Activated CD8-positive, alpha-beta memory T cell treated with anti-CD3 and anti-CD28 coated beads, Interleukin-2, amount 10 ng/mL, durations not matched to agents 7 days and 5 days (primary cell): ENCODE measurements at regions not wholly inside any gene's neighbourhood (a gene's known extent, or its start where the extent isn't known, plus 50 kb on each side); places are given as distances from the start of the nearest gene placed in this dataset.

ENCODE experiments used
- ATAC-seq: fragments of 150-1000 bp; cut with Tn5 transposase; one replicate; pipeline ENCODE4 v1.10.0; 2021; ENCODE audit warnings: moderate library complexity
- CTCF ChIA-PET: fragments of 350-600 bp; sonication (Branson Sonifier 250); formaldehyde crosslinking; loops from one replicate; lab custom pipeline; 2021; ENCODE audit warnings: antibody characterized with exemption; lab: Charles Lee
- DNase-seq: peaks from one replicate; pipeline ENCODE4 v3.0.0-alpha.2; 2020
- H3K27ac Mint-ChIP-seq: one replicate; pipeline ENCODE4 v1.8.0; 2021; ENCODE audit warnings: mild to moderate bottlenecking, mixed read lengths
- H3K27me3 Mint-ChIP-seq: one replicate; pipeline ENCODE4 v1.8.0; 2021; ENCODE audit warnings: mixed read lengths
- H3K36me3 Mint-ChIP-seq: one replicate; pipeline ENCODE4 v1.8.0; 2021; ENCODE audit warnings: mild to moderate bottlenecking, mixed read lengths
- H3K4me1 Mint-ChIP-seq: one replicate; pipeline ENCODE4 v1.8.0; 2021; ENCODE audit warnings: mixed read lengths
- H3K4me3 Mint-ChIP-seq: one replicate; pipeline ENCODE4 v1.8.0; 2021; ENCODE audit warnings: mild to moderate bottlenecking, moderate library complexity, mixed read lengths
- H3K9me3 Mint-ChIP-seq: one replicate; pipeline ENCODE4 v1.8.0; 2022; ENCODE audit warnings: low read depth, mixed read lengths

DNA sequence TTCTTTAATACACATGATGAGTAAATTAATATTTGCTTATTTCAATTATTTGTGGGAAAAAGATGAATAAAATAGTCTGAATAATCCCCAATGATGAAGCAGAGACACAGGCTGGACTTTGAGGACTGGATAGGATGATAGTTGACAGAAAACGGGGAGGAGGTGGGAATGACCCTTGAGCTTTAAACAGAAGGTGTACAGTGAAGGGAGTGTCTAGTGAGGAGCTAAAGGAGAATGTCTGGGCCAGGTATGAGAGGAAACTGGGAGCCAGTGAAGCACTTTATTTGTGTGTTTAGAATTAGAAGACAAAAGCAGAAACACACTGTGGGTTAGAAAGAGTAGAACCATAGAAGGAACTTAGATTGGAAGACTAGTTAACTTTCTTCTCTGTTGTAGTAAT is 230.4 kb upstream of the CA10 start:
- no peak for DNase-seq
- Mint-ChIP-seq H3K4me3 (no peak overlapping the region), H3K9me3 (peaks cover 5% of the 10 kb centered on the region), H3K4me1 (no peaks in the 10 kb centered on the region), H3K27ac (no peak overlapping the region), H3K27me3 (no peaks in the 10 kb centered on the region), H3K36me3 (no peaks in the 10 kb centered on the region)
- ATAC-seq, result no peak
- CTCF ChIA-PET, result no interaction called here

GRCh38 chr17:52384695-52385094 is 226.2 kb upstream of the CA10 start:
- no peaks in the 10 kb centered on the region for H3K36me3 Mint-ChIP-seq
- no peaks in the 10 kb centered on the region for H3K27me3 Mint-ChIP-seq
- H3K9me3 Mint-ChIP-seq, result peaks cover 5% of the 10 kb centered on the region
- H3K4me1 Mint-ChIP-seq, result no peaks in the 10 kb centered on the region
- DNase-seq (no peak), ATAC-seq (no peak)
- H3K27ac Mint-ChIP-seq, result no peak overlapping the region
- no peak overlapping the region for H3K4me3 Mint-ChIP-seq
- CTCF ChIA-PET, result no interaction called here

- CTCF ChIA-PET, result no interaction called here
- Mint-ChIP-seq H3K9me3 (peaks cover 2% of the 10 kb centered on the region), H3K36me3 (no peaks in the 10 kb centered on the region), H3K4me3 (no peak overlapping the region), H3K4me1 (no peaks in the 10 kb centered on the region), H3K27me3 (no peaks in the 10 kb centered on the region), H3K27ac (no peak overlapping the region)
- ATAC-seq (no peak), DNase-seq (no peak)
Measured at GRCh38 chr17:52383493-52384100, 225.1 kb upstream of the CA10 start.

GRCh38 chr17:52378860-52379259 is 220.3 kb upstream of the CA10 start:
- no peak for ATAC-seq
- no peaks in the 10 kb centered on the region for H3K9me3 Mint-ChIP-seq
- H3K36me3 Mint-ChIP-seq, result no peaks in the 10 kb centered on the region
- no peak overlapping the region for H3K4me3 Mint-ChIP-seq
- no peaks in the 10 kb centered on the region for H3K27me3 Mint-ChIP-seq
- CTCF ChIA-PET, result no interaction called here
- no peaks in the 10 kb centered on the region for H3K4me1 Mint-ChIP-seq
- no peak overlapping the region for H3K27ac Mint-ChIP-seq
- no peak for DNase-seq

DNA sequence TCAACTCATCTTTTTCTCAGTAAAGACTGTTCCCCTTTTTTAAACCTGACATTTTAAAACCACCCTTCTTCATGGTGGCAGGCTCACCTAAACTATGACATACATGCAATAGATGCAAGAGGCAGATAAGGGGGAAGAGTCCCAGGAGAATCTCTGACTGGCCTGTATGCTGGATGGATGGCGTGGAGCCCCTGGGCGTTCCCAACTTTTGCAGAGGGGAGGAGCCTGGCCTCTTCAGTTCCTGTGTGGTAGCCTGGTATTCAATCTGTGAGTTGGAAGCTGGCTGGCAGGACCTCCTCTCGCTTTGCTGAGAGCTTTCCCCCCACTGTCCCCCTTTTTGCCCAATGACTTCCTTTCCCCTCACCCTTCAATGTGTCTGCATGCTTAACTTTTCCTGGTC is 217.6 kb upstream of the CA10 start:
- no peak for DNase-seq
- CTCF ChIA-PET, result no interaction called here
- no peaks in the 10 kb centered on the region for H3K27me3 Mint-ChIP-seq
- H3K27ac Mint-ChIP-seq, result no peak overlapping the region
- H3K9me3 Mint-ChIP-seq, result no peaks in the 10 kb centered on the region
- H3K4me1 Mint-ChIP-seq, result no peaks in the 10 kb centered on the region
- no peaks in the 10 kb centered on the region for H3K36me3 Mint-ChIP-seq
- H3K4me3 Mint-ChIP-seq, result no peak overlapping the region
- ATAC-seq, result no peak

- DNase-seq (no peak), ATAC-seq (no peak)
- Mint-ChIP-seq H3K4me3 (no peak overlapping the region), H3K27me3 (no peaks in the 10 kb centered on the region), H3K36me3 (no peaks in the 10 kb centered on the region), H3K4me1 (no peaks in the 10 kb centered on the region), H3K9me3 (peaks cover 7% of the 10 kb centered on the region), H3K27ac (no peak overlapping the region)
- CTCF ChIA-PET, result no interaction called here
Measured at GRCh38 chr17:52368886-52369285, 210.4 kb upstream of the CA10 start.

DNA sequence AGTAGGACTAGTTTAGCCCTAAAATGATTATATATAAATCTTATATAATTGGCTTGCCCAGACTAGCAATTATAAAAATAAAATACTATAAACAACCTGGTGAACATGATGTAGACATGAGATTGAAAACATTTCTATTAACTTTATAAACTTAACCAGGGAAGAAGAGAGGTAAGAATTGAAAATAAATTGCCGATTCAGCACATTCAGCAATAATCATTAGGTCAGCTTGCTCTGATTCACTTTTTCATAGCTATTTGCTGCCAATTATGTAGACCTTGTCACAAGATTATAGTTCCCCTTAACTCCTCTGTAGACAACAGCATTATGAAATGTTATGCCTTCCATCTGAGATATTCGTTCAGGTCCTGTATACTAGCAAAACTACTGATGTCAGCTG is 199.3 kb upstream of the CA10 start:
- Mint-ChIP-seq H3K36me3 (no peaks in the 10 kb centered on the region), H3K27ac (no peak overlapping the region), H3K4me1 (no peaks in the 10 kb centered on the region), H3K9me3 (peaks cover 7% of the 10 kb centered on the region), H3K4me3 (no peak overlapping the region), H3K27me3 (no peaks in the 10 kb centered on the region)
- no peak for ATAC-seq
- DNase-seq, result no peak
- CTCF ChIA-PET, result no interaction called here

- CTCF ChIA-PET, result no interaction called here
- Mint-ChIP-seq H3K4me1 (no peaks in the 10 kb centered on the region), H3K9me3 (no peaks in the 10 kb centered on the region), H3K4me3 (no peak overlapping the region), H3K27me3 (no peaks in the 10 kb centered on the region), H3K36me3 (no peaks in the 10 kb centered on the region), H3K27ac (no peak overlapping the region)
- ATAC-seq (no peak), DNase-seq (no peak)
Measured at GRCh38 chr17:52336796-52337195, 178.3 kb upstream of the CA10 start.

GRCh38 chr17:52306314-52306713 is 147.8 kb upstream of the CA10 start:
- H3K9me3 Mint-ChIP-seq, result peaks cover 2% of the 10 kb centered on the region
- no peaks in the 10 kb centered on the region for H3K4me1 Mint-ChIP-seq

GRCh38 chr17:52298881-52299280 is 140.4 kb upstream of the CA10 start:
- no peaks in the 10 kb centered on the region for H3K27me3 Mint-ChIP-seq
- H3K36me3 Mint-ChIP-seq, result no peaks in the 10 kb centered on the region
- no peak for ATAC-seq

More at GRCh38 chr17:52306314-52306713, 147.8 kb upstream of the CA10 start:
- no peak for ATAC-seq
- Mint-ChIP-seq H3K4me3 (no peak overlapping the region), H3K36me3 (no peaks in the 10 kb centered on the region), H3K27ac (no peak overlapping the region), H3K27me3 (no peaks in the 10 kb centered on the region)
- DNase-seq, result no peak
- CTCF ChIA-PET, result interaction anchor here (0.6 kb wide), 1 partner anchor 8 kb away, joined by 3 read pairs; no protein-coding TSS in a partner anchor

GRCh38 chr17:52297230-52298010 is 138.9 kb upstream of the CA10 start:
- DNase-seq, result no peak
- Mint-ChIP-seq H3K9me3 (no peaks in the 10 kb centered on the region), H3K36me3 (no peaks in the 10 kb centered on the region), H3K27me3 (no peaks in the 10 kb centered on the region), H3K4me3 (no peak overlapping the region), H3K4me1 (no peaks in the 10 kb centered on the region), H3K27ac (no peak overlapping the region)
- ATAC-seq, result no peak
- CTCF ChIA-PET, result no interaction called here

More at GRCh38 chr17:52298881-52299280, 140.4 kb upstream of the CA10 start:
- Mint-ChIP-seq H3K4me1 (no peaks in the 10 kb centered on the region), H3K27ac (no peak overlapping the region), H3K4me3 (no peak overlapping the region), H3K9me3 (no peaks in the 10 kb centered on the region)
- CTCF ChIA-PET, result no interaction called here
- no peak for DNase-seq

DNA sequence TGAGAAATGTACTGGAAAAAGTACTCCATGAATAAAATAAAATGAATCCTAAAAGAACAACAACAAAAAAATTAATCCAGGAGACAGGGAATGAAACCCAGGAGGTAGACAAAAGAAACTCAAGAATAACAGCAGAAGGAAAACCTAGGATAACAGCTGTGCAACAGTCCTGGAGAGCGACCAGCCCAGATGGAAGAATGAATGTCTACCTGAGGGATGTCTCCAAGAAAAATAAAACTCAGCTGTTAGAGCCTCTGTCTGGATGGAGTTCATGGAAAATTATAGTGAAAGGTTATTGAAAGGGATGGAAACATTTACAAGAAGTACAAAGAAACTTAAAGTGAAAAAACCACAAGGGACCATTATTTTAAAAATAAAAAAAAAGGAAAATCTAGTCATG is 135.8 kb upstream of the CA10 start:
- no peaks in the 10 kb centered on the region for H3K9me3 Mint-ChIP-seq
- CTCF ChIA-PET, result no interaction called here
- DNase-seq, result no peak

DNA sequence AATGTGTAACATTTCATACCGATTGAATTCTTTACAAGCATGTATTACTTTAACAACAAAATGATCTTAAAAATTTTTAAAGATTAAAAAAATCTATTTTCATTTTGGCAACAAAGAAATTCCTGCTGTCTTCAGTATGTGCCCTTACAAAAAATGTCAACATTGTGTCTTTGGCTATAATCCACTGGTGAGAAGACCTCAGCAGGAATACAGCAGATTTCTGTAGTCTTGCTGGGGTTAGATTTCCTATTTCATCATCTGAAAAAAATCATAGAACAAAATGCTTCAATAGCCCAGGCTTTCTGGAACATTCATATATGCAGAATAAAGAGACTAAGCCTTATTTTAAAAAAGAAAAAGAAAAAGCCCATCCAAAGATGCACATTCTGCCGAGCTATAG is 129.1 kb upstream of the CA10 start:
- CTCF ChIA-PET, result no interaction called here
- Mint-ChIP-seq H3K27me3 (no peaks in the 10 kb centered on the region), H3K36me3 (no peaks in the 10 kb centered on the region), H3K9me3 (peaks cover 7% of the 10 kb centered on the region), H3K27ac (no peak overlapping the region), H3K4me1 (no peaks in the 10 kb centered on the region), H3K4me3 (no peak overlapping the region)
- no peak for DNase-seq
- no peak for ATAC-seq

More for the DNA sequence above, 135.8 kb upstream of the CA10 start:
- no peak overlapping the region for H3K4me3 Mint-ChIP-seq
- H3K27me3 Mint-ChIP-seq, result no peaks in the 10 kb centered on the region
- H3K4me1 Mint-ChIP-seq, result no peaks in the 10 kb centered on the region
- ATAC-seq, result no peak
- H3K36me3 Mint-ChIP-seq, result no peaks in the 10 kb centered on the region
- no peak overlapping the region for H3K27ac Mint-ChIP-seq

DNA sequence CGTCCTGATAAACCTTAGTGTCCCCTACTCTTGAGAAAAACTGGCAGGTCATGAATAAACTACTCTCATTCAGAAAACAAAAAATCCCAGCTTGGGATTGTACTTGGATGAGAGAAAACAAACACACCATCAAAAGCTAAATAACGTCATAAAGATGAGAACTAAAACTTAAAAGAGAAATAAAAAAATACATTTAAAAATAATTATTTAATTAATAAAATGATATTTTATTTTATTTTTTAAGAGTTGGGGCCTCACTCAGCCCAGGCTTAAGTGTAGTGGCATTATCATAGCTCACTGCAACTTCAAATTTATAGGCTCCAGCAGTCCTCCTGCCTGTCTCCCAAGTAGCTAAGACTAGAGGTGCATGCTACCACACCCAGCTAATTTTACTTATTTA is 125.4 kb upstream of the CA10 start:
- Mint-ChIP-seq H3K36me3 (no peaks in the 10 kb centered on the region), H3K4me1 (no peaks in the 10 kb centered on the region), H3K27ac (no peak overlapping the region), H3K9me3 (peaks cover 7% of the 10 kb centered on the region), H3K4me3 (no peak overlapping the region), H3K27me3 (no peaks in the 10 kb centered on the region)
- DNase-seq, result no peak
- ATAC-seq, result no peak
- CTCF ChIA-PET, result no interaction called here
